GM12892 (cell line): ENCODE measurements at regions not wholly inside any gene's neighbourhood (a gene's known extent, or its start where the extent isn't known, plus 50 kb on each side); places are given as distances from the start of the nearest gene placed in this dataset.

Experiments used
- DNase-seq: peaks from one replicate; pipeline ENCODE4 v3.0.0; 2011; ENCODE audit not compliant: insufficient read length
- FAIRE-seq: peaks from 2 replicates; lab custom pipeline; 2011; peaks lifted over from hg19 to GRCh38; lab: Jason Lieb, UNC
- POLR2A ChIP-seq: IDR thresholded peaks from 2 replicates; pipeline ENCODE4 v1.6.1; 2011; ENCODE audit warnings: low read depth, low read length, control low read depth
- POLR2AphosphoS5 ChIP-seq: IDR thresholded peaks from 2 replicates; pipeline ENCODE4 v1.6.1; 2011; ENCODE audit warnings: low read depth, low read length, control low read depth
- TAF1 ChIP-seq: IDR thresholded peaks from 2 replicates; pipeline ENCODE4 v1.6.1; 2011; ENCODE audit warnings: low read depth, mild to moderate bottlenecking, control low read depth, low read length, borderline replicate concordance

- DNase-seq: no peak
- no peak for FAIRE-seq
- no peak for TF ChIP-seq TAF1
- no peak for TF ChIP-seq POLR2A
- no peak for TF ChIP-seq POLR2AphosphoS5
These were observed 61.2 kb downstream of the MAGED1 start for GRCh38 chrX:51954592-51954991.

- FAIRE-seq (peak; percentile 57), DNase-seq (peak; percentile 1)
- TF ChIP-seq POLR2A (no peak), TAF1 (no peak), POLR2AphosphoS5 (no peak)
These were observed 61.8 kb downstream of the MAGED1 start for GRCh38 chrX:51955200-51955599.

GRCh38 chrX:51956441-51956840 lies 63.0 kb downstream of the MAGED1 start:
- DNase-seq: no peak
- TF ChIP-seq POLR2AphosphoS5 (no peak), POLR2A (no peak), TAF1 (no peak)
- no peak for FAIRE-seq

GRCh38 chrX:51975360-51975759 lies 81.9 kb downstream of the MAGED1 start:
- TF ChIP-seq POLR2AphosphoS5: no peak
- no peak for TF ChIP-seq TAF1
- TF ChIP-seq POLR2A: no peak
- DNase-seq (no peak), FAIRE-seq (no peak)

- TF ChIP-seq POLR2AphosphoS5 (no peak), POLR2A (no peak), TAF1 (no peak)
- DNase-seq: no peak
- no peak for FAIRE-seq
These were observed 82.4 kb downstream of the MAGED1 start for GRCh38 chrX:51975811-51976210.

GRCh38 chrX:51976503-51976902 lies 83.1 kb downstream of the MAGED1 start:
- DNase-seq (no peak), FAIRE-seq (no peak)
- TF ChIP-seq POLR2AphosphoS5 (no peak), TAF1 (no peak)
